BLaER1 treated with 17β-estradiol and CSF1 and Interleukin-3, amounts not matched to agents 10 nM and 100 nM (cell line): ENCODE measurements at regions not wholly inside any gene's neighbourhood (a gene's known extent, or its start where the extent isn't known, plus 50 kb on each side); places are given as distances from the start of the nearest gene placed in this dataset.

ENCODE experiments used
- H3K27ac ChIP-seq, 11 experiments: shearing (Covaris generic); formaldehyde crosslinking; 2 replicates each; pipeline ENCODE4 v1.8.1; 2022
- H3K27me3 ChIP-seq, 11 experiments: shearing (Covaris generic); formaldehyde crosslinking; 2 replicates each; pipeline ENCODE4 v1.8.1; 2022
- H3K36me3 ChIP-seq, 11 experiments: shearing (Covaris generic); formaldehyde crosslinking; 2 replicates each; pipeline ENCODE4 v1.8.1; 2022
- H3K4me1 ChIP-seq, 10 experiments: shearing (Covaris generic); formaldehyde crosslinking; 2 replicates each; pipeline ENCODE4 v1.8.1; 2022
- H3K4me2 ChIP-seq, 11 experiments: shearing (Covaris generic); formaldehyde crosslinking; 2 replicates each; pipeline ENCODE4 v1.8.1; 2022
- H3K4me3 ChIP-seq, 10 experiments: shearing (Covaris generic); formaldehyde crosslinking; 2 replicates each; pipeline ENCODE4 v1.8.1; 2022
- H3K9ac ChIP-seq, 11 experiments: shearing (Covaris generic); formaldehyde crosslinking; 2 replicates each; pipeline ENCODE4 v1.8.1; 2022
- H3K9me3 ChIP-seq, 11 experiments: shearing (Covaris generic); formaldehyde crosslinking; replicated peaks in 1 of 11; 2 replicates each; pipeline ENCODE4 v1.8.1; 2022
- H4K20me1 ChIP-seq, 11 experiments: shearing (Covaris generic); formaldehyde crosslinking; 2 replicates each; pipeline ENCODE4 v1.8.1; 2022
- Cebpa-rat ChIP-seq, 11 experiments: shearing (Covaris generic); IDR thresholded peaks; 2 replicates each; pipeline ENCODE4 v1.8.1; 2022

DNA sequence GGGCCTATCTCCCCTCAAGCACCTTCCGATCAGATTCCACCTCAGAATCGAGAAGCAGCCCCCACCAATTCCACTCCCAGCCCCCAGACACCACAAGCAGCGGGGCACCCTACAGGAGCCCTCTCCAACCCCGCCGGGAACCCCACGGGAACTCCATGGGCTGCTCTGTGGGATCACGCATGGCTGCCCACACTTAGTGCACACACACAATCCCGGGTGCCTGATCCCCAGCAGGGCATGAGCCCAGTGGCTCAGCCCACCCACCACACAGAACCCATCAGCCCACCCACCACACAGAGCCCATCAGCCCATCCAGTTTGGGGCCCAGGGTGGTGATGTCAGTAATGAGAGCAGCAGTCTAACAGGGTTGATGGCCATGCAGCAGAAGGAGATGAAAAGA, 141.6 kb upstream of the LINGO1 start:
- no peak for TF ChIP-seq Cebpa-rat (IDR thresholded peaks at IDR 0.05)
- Histone ChIP-seq H3K4me3 (no peak overlapping the region), H3K4me2 (peak overlapping the region in 8 of 11 experiments; percentile 15 to 45 (median 26); a peak in 8 of 22 replicates), H3K27ac (no peak overlapping the region), H3K36me3 (no peaks in the 10 kb centered on the region), H3K9me3 (no peaks in the 10 kb centered on the region), H3K27me3 (no peaks in the 10 kb centered on the region), H3K4me1 (peaks cover 13 to 35% (median 26%) of the 10 kb centered on the region in 10 experiments; a peak in 19 of 20 replicates), H3K9ac (peak overlapping the region in 1 of 11 experiments; percentile 29; a peak in 1 of 22 replicates), H4K20me1 (peaks cover 0 to 6% (median 0%) of the 10 kb centered on the region in 11 experiments; a peak in 2 of 22 replicates)

DNA sequence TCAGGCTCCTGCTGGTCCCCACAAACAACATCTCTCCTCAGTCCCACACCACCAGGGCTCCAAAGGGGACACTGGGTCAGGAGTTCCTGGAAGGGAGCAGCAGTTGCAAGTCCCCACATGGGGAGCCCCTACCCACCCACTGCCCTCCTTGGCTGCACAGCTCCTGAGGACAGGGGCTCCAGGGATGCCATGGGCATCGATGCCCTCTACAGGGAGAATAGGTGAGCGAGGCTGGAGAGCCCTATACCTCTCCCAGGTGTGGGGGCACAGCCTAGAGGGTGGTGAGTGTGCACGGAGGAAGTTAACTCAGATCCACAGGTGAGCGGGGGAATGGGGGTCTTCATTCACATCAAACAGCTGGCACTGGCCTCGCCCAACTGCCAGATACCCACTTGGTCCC, 141.2 kb upstream of the LINGO1 start:
- no peak for TF ChIP-seq Cebpa-rat (IDR thresholded peaks at IDR 0.05)
- Histone ChIP-seq H4K20me1 (peaks cover 0 to 6% (median 0%) of the 10 kb centered on the region in 11 experiments; a peak in 2 of 22 replicates), H3K4me1 (peaks cover 13 to 33% (median 26%) of the 10 kb centered on the region in 10 experiments; a peak in 19 of 20 replicates), H3K9ac (no peak overlapping the region; a peak in 1 of 22 replicates), H3K4me3 (no peak overlapping the region), H3K4me2 (peak overlapping the region in 8 of 11 experiments; percentile 15 to 45 (median 26); a peak in 5 of 22 replicates), H3K27me3 (no peaks in the 10 kb centered on the region), H3K36me3 (no peaks in the 10 kb centered on the region), H3K27ac (no peak overlapping the region), H3K9me3 (no peaks in the 10 kb centered on the region)

DNA sequence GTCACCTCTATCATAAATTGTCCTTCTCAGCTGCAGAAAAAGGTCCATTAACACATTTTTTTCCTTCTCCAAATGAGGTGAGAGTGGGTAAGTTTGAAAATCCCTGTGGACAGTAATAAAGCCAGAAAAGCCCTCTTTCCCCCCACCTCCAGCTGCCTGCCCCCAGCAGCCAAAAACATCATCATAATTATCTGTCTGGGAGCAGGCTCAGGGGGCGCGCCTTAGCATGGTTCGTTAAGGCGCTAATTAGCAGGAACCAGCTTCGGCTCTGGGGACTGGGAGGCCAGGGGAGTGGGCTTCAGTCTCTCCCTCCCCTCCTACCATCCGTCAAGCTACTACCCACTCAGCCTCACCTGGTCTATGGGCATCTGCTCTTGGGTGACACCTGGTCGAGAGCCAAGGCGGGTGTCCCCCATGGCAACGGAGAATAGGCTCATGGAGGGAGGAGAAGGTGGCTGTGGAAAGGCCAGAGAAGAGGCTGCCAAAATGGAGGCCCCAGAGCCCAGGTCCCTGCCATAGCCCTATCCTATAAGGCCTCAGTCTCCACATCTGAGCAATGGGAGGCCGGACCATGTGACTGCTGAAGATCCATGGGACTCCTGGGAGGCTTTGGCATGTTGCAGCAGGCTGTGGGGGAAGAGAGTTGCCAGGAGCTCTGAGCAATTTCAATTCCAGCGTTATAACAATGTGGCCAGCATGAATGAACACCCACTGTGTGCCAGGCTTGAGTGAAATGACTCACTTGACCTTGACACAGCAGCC, 140.1 kb upstream of the LINGO1 start:
- Histone ChIP-seq H3K4me1 (peaks cover 4 to 22% (median 16%) of the 10 kb centered on the region in 10 experiments; a peak in 19 of 20 replicates), H3K9ac (no peak overlapping the region), H3K9me3 (no peaks in the 10 kb centered on the region), H3K4me2 (no peak overlapping the region), H3K27me3 (0 out of 22 replicates have a peak, but pooled peaks cover 0 to under 1% (median 0%) of the 10 kb centered on the region in 11 experiments), H3K36me3 (no peaks in the 10 kb centered on the region), H3K4me3 (no peak overlapping the region), H4K20me1 (peaks cover 0 to 17% (median 0%) of the 10 kb centered on the region in 11 experiments; a peak in 2 of 22 replicates), H3K27ac (no peak overlapping the region)
- no peak for TF ChIP-seq Cebpa-rat (IDR thresholded peaks at IDR 0.05)

DNA sequence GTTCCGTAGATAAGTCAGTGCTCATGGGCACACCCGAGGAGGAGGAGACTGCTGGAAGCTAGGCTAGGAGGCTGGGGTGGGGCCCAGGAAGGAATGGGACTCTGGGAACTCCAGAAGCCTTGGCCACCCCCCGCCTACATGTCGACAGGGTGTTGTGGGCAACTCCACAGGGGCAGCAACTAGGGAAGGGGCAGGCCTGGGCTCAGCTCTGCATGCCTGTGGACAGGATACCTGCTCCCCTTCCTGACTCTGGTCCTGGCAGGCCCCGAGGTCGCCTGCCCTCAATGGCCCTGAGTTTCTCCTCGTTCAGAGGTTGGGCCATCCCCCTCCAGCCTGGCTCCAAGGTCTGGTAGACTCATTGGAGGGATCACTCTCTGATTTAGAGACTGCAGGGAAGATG, 138.9 kb upstream of the LINGO1 start:
- H3K27me3 ChIP-seq, result peaks cover 0 to 3% (median 0%) of the 10 kb centered on the region in 11 experiments; a peak in 2 of 22 replicates
- H3K9ac ChIP-seq, result no peak overlapping the region
- H4K20me1 ChIP-seq, result peaks cover 0 to 18% (median 0%) of the 10 kb centered on the region in 11 experiments; a peak in 2 of 22 replicates

DNA sequence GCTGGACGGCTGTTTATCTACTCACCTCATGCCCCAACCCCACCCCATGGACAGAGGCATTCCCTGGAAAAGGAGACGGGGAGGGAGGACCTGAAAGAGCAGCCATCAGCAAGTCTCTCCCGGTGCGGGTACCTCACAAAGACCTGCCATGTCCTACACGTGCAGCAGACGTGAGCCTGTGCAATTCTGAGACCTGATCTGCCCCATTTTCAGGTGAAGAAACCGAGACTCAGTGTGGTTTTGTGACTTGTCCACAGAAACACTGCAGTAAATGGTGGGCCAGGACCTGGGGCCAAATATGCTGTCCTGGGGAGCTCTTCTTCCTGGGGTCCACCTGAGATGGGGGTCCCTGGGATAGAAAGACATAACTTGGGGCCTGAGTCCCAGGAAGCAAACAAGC, 137.0 kb upstream of the LINGO1 start:
- Histone ChIP-seq H3K4me2 (no peak overlapping the region), H3K4me1 (peaks cover 0 to 9% (median 7%) of the 10 kb centered on the region in 10 experiments; a peak in 10 of 20 replicates), H4K20me1 (peaks cover 0 to 18% (median 0%) of the 10 kb centered on the region in 11 experiments; a peak in 2 of 22 replicates), H3K36me3 (no peaks in the 10 kb centered on the region), H3K27me3 (peaks cover 0 to 3% (median 0%) of the 10 kb centered on the region in 11 experiments; a peak in 2 of 22 replicates), H3K4me3 (no peak overlapping the region), H3K9me3 (no peaks in the 10 kb centered on the region), H3K9ac (no peak overlapping the region), H3K27ac (no peak overlapping the region)
- no peak for TF ChIP-seq Cebpa-rat (IDR thresholded peaks at IDR 0.05)

More for the DNA sequence above, 138.9 kb upstream of the LINGO1 start:
- Histone ChIP-seq H3K9me3 (no peaks in the 10 kb centered on the region), H3K4me2 (no peak overlapping the region), H3K27ac (no peak overlapping the region), H3K36me3 (no peaks in the 10 kb centered on the region), H3K4me1 (peaks cover 0 to 10% (median 8%) of the 10 kb centered on the region in 10 experiments; a peak in 15 of 20 replicates), H3K4me3 (no peak overlapping the region)
- no peak for TF ChIP-seq Cebpa-rat (IDR thresholded peaks at IDR 0.05)

DNA sequence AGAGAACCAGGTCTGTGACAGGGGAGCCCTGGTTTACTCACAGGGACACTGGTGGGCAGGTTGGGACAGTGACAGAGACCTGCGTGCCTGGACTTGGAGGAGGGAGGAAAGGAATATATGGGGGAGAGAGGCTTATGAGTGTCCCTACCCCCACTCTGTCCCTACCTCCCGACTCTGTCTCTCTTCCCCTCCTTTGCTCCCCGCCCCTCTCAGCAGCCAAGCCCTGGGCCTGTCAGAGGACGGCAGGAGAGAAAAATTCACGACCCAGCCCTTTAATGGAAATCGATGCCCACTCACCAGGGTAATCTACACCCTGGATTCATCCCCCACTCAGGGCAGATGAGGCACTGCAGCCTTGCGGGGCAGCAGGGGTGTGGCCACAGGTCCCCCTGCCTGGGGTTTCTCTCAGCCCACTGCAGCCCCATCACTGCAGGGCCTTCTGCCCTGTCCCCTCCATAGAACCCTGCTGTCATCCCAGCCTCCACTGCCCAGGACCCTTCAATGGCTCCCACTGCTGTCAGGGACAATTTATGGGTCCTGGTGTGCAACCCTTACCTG, 135.9 kb upstream of the LINGO1 start:
- Histone ChIP-seq H3K27ac (no peak overlapping the region), H3K9me3 (no peaks in the 10 kb centered on the region), H3K4me3 (no peak overlapping the region), H3K36me3 (no peaks in the 10 kb centered on the region), H4K20me1 (peaks cover 0 to 18% (median 0%) of the 10 kb centered on the region in 11 experiments; a peak in 2 of 22 replicates), H3K4me1 (no peaks in the 10 kb centered on the region), H3K27me3 (peaks cover 0 to 3% (median 0%) of the 10 kb centered on the region in 11 experiments; a peak in 2 of 22 replicates), H3K9ac (no peak overlapping the region), H3K4me2 (no peak overlapping the region)
- TF ChIP-seq Cebpa-rat (IDR thresholded peaks at IDR 0.05), result no peak

DNA sequence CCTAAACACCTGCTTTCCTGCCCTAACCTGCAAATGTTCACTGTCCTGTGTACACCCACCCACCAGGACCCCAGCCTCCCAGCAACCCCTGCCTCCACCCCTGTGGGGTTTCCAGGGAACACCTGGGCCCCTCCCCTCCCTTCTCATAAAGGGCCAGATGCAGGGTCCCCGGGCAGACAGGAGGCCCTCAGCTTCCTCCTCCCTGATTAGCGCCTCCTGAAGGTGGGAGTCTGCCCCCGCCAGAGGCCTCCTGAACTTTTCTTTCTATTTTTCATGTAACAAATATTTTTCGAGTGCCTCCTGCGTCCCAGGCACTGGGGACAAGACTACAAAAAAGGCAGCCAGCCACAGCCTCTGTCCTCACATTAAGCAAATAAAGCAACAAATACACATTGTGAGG, 135.4 kb upstream of the LINGO1 start:
- Histone ChIP-seq H3K36me3 (no peaks in the 10 kb centered on the region), H3K4me2 (no peak overlapping the region), H3K4me1 (no peaks in the 10 kb centered on the region), H3K27me3 (peaks cover 0 to 3% (median 0%) of the 10 kb centered on the region in 11 experiments; a peak in 2 of 22 replicates), H4K20me1 (peaks cover 0 to 18% (median 0%) of the 10 kb centered on the region in 11 experiments; a peak in 2 of 22 replicates), H3K27ac (no peak overlapping the region), H3K4me3 (no peak overlapping the region), H3K9me3 (no peaks in the 10 kb centered on the region), H3K9ac (no peak overlapping the region)
- no peak for TF ChIP-seq Cebpa-rat (IDR thresholded peaks at IDR 0.05)

DNA sequence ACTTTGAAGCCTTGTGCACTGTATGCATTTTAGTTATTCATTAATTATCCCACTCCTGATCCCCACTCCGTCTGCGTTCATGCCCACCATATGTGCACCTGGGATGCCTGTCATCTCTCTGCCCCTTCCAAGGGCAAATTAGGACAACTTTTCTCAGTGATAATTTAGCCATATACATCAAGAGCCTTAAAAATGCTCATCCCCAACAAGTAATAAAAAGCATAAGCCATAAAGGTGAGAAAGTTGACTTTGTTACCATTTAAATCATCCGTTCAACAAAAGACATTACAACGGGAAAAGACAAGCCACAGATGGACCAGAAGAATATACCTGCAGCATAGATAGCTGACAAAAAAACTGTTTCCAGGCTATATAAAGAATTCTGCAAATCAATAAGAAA, 131.4 kb upstream of the LINGO1 start:
- Histone ChIP-seq H3K9ac (no peak overlapping the region), H4K20me1 (peaks cover 0 to 12% (median 0%) of the 10 kb centered on the region in 11 experiments; a peak in 1 of 22 replicates), H3K27ac (no peak overlapping the region), H3K4me3 (no peak overlapping the region), H3K4me1 (peaks cover 0 to 3% (median 1%) of the 10 kb centered on the region in 10 experiments; a peak in 6 of 20 replicates), H3K36me3 (no peaks in the 10 kb centered on the region), H3K9me3 (no peaks in the 10 kb centered on the region), H3K27me3 (peaks cover 0 to 3% (median 0%) of the 10 kb centered on the region in 11 experiments; a peak in 2 of 22 replicates), H3K4me2 (no peak overlapping the region)
- no peak for TF ChIP-seq Cebpa-rat (IDR thresholded peaks at IDR 0.05)
